H7 (cell line): ENCODE measurements at regions not wholly inside any gene's neighbourhood (a gene's known extent, or its start where the extent isn't known, plus 50 kb on each side); places are given as distances from the start of the nearest gene placed in this dataset.
"Not testable (repeated sequence)": the region's sequence is repeated elsewhere in the genome, so short reads cannot be mapped to it uniquely, and the experiment has no call there.

Experiments used
- DNase-seq: peaks from one replicate; pipeline ENCODE4 v3.0.0; 2012
- H3K27me3 ChIP-seq: 2 replicates; pipeline ENCODE4 v1.6.0; 2011; ENCODE audit warnings: mild to moderate bottlenecking, low read length; ENCODE audit not compliant: control insufficient read depth, insufficient read depth
- H3K36me3 ChIP-seq: replicated peaks from 2 replicates; pipeline ENCODE4 v1.5.1; 2011; ENCODE audit warnings: low read length; ENCODE audit not compliant: control insufficient read depth, insufficient read depth
- H3K4me3 ChIP-seq: 2 replicates; pipeline ENCODE4 v1.5.1; 2011; ENCODE audit warnings: low read depth, mild to moderate bottlenecking, control low read depth, low read length, moderate library complexity; ENCODE audit not compliant: insufficient read depth

GRCh38 chr7:112994656-112995055 lies 92.0 kb downstream of the GPR85 start:
- Histone ChIP-seq H3K36me3 (no peaks in the 10 kb centered on the region), H3K27me3 (no peaks in the 10 kb centered on the region), H3K4me3 (no peak overlapping the region)
- no peak for DNase-seq

- Histone ChIP-seq H3K36me3 (no peaks in the 10 kb centered on the region), H3K27me3 (no peaks in the 10 kb centered on the region), H3K4me3 (no peak overlapping the region)
- DNase-seq: no peak
Observed at GRCh38 chr7:112990624-112991023, 96.0 kb downstream of the GPR85 start.

GRCh38 chr7:112989531-112989930 lies 97.1 kb downstream of the GPR85 start:
- H3K4me3 ChIP-seq: no peak overlapping the region
- H3K27me3 ChIP-seq: no peaks in the 10 kb centered on the region
- DNase-seq: no peak

GRCh38 chr7:112987171-112987570 lies 99.5 kb downstream of the GPR85 start:
- DNase-seq: no peak
- Histone ChIP-seq H3K36me3 (no peaks in the 10 kb centered on the region), H3K4me3 (no peak overlapping the region), H3K27me3 (no peaks in the 10 kb centered on the region)

More at GRCh38 chr7:112989531-112989930, 97.1 kb downstream of the GPR85 start:
- H3K36me3 ChIP-seq: no peaks in the 10 kb centered on the region

GRCh38 chr7:112986256-112987031 lies 100.2 kb downstream of the GPR85 start:
- H3K4me3 ChIP-seq: no peak overlapping the region
- DNase-seq: no peak
- no peaks in the 10 kb centered on the region for H3K27me3 ChIP-seq
- H3K36me3 ChIP-seq: no peaks in the 10 kb centered on the region

DNA sequence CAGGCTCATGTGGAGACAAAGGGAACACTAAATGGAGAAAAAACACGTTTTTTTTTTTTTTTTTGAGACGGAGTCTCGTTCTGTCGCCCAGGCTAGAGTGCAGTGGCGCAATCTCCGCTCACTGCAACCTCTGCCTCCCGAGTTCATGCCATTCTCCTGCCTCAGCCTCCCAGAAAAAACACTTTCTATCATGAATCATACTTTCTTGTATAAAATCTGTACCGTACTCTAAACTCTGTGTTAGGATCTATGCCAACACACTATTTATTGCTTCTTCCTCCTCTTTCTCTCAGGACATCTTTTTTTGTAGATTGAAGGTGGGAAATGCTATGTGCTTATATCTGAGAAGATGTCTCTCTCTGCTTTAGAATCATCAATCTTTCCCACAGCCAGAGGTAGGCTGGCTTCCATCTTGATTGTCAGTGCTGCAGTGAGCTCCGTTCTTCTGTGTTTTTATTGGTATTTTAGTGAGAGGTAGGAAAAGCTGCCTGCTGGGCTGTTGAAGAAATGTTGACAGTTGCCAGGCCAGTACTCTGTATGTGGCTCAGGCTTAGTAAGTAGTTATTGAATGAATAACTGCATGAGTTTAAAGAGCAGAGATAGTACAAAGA lies 101.1 kb downstream of the GPR85 start:
- H3K4me3 ChIP-seq: no peak overlapping the region
- H3K27me3 ChIP-seq: no peaks in the 10 kb centered on the region
- no peaks in the 10 kb centered on the region for H3K36me3 ChIP-seq
- no peak for DNase-seq

GRCh38 chr7:112982441-112983063 lies 104.1 kb downstream of the GPR85 start:
- H3K27me3 ChIP-seq: no peaks in the 10 kb centered on the region
- no peaks in the 10 kb centered on the region for H3K36me3 ChIP-seq
- H3K4me3 ChIP-seq: no peak overlapping the region
- DNase-seq: no peak

DNA sequence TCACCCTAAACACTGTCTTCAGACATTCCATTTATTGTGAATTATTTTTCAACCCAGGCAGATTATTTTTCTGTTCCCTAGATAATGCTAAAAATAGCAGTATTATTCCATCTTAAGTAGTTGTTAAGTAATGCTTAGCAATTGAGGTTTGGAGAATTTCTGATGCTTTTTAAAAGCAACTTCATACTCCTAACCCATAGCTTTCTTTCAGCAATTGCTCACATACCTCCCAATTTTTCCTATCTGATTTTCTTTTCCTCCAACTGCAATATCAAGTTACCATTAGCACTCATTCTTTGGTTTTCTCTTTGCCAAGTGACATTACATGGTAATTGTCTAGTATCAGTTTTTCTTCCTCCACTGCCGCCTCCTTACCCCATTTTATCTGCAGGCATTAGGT lies 104.7 kb downstream of the GPR85 start:
- no peaks in the 10 kb centered on the region for H3K27me3 ChIP-seq
- no peak for DNase-seq
- no peak overlapping the region for H3K4me3 ChIP-seq
- H3K36me3 ChIP-seq: no peaks in the 10 kb centered on the region

DNA sequence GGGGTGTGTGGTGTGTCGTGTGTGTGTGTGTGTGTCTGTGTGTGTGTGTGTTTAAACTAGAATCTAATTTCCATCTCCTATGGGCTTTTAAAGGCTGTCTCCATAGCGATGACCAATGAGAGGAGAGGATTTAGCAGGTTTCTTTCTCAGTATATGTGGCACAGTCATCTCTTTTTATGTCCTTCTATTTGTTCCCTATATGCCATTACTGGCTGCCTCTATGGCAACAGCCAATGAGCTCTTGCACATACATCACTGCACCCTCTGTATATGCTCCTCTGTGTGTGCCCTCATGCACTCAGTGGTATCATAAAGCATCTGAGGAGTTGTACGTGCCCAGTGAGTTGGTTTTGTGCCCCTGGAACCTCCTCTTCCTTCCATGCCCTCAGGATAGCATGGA lies 107.6 kb downstream of the GPR85 start:
- not testable (repeated sequence) for H3K4me3 ChIP-seq, H3K36me3 ChIP-seq, DNase-seq, H3K27me3 ChIP-seq

DNA sequence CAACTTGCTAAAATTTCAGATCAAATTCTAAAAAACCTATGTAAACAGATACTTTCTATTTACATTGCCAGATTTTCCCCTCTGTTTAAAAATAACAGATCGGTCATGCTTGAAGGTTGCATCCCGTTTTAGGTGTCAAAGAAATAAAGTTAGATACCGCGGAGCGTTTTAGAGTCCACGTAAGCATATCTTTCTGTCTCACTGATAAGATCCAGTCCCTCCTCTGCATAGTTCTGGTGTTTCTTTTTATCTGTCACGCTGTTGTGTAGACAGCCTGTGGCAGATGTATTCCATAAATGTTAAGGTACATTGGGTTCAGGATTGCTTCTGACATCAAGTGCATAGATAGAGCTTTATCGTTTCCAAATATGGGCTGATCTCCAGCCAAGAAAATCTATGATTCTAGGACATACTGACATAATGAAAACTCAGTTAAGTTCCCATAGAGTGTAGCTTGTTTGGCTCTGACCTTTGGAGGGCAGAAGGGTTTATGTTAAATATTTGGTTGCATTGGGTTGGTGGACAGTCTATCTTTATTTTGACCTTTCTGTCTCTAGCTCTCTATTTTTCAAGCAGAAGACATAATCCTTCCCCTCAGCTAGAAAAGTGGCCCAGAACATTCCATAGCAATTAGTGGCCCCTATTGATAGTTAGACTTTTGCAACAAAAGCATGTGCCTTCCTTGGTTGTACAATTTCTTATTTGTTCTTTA lies 109.2 kb downstream of the GPR85 start:
- H3K4me3 ChIP-seq, H3K36me3 ChIP-seq, H3K27me3 ChIP-seq, DNase-seq: not testable (repeated sequence)

DNA sequence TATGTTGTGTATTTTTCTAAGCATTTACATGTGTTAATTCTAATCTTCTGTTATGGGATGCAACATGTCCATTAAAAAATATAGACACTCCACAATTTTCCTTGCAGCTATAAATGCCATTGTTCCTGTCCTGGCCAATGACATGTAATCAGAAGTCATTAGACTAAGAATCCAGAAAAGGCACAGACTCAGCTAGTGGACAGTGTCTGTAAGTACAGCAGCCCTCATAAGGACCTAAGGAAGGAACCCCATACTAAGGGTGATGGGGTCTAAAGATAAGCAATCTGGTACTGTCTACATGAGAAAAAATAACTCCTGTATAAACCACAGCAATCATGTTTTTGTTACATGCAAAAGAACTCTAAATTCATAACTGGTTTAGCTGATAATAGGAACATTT lies 115.9 kb downstream of the GPR85 start:
- Histone ChIP-seq H3K27me3 (no peaks in the 10 kb centered on the region), H3K4me3 (no peak overlapping the region), H3K36me3 (no peaks in the 10 kb centered on the region)
- DNase-seq: no peak

DNA sequence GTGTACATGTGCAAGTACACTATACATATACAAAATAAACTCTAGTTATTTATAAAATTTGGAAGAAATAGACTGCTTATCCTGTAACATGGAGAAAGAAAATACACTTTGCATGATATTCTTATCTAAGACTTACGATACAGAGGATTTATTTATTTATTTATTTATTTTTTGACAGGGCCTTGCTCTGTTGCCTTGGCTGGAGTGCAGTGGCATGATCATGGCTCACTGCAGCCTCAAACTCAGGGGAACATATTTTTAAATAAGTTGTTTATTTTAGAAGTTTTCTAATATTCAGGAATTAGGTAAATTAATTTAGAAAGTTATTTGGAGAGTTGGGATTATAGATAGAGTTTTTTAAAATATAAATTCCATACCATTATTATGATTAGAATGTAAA lies 116.7 kb downstream of the GPR85 start:
- Histone ChIP-seq H3K4me3 (no peak overlapping the region), H3K27me3 (no peaks in the 10 kb centered on the region), H3K36me3 (no peaks in the 10 kb centered on the region)
- no peak for DNase-seq

- no peak for DNase-seq
- no peaks in the 10 kb centered on the region for H3K36me3 ChIP-seq
- no peaks in the 10 kb centered on the region for H3K27me3 ChIP-seq
- no peak overlapping the region for H3K4me3 ChIP-seq
Observed at GRCh38 chr7:112965506-112965905, 121.1 kb downstream of the GPR85 start.

DNA sequence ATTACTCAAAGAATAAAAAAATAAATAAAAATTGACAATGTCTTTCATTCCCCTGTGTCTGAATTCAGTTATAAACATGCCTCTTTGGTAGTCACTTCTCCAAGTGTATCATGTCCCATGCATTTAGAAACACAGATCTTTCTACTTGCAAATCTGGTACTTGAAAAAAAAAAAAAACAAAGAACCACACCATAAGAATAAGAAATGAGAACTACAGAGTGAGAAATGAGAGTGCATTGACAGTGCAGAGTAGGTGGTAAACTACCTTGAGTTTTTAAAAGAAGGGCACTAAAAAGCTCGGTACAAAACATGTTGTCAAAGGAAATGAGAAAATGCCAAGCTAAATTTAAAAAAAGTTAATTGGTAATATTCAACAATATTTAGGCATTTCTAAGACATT lies 123.0 kb downstream of the GPR85 start:
- H3K4me3 ChIP-seq: no peak overlapping the region
- H3K36me3 ChIP-seq: no peaks in the 10 kb centered on the region
- no peak for DNase-seq
- no peaks in the 10 kb centered on the region for H3K27me3 ChIP-seq

DNA sequence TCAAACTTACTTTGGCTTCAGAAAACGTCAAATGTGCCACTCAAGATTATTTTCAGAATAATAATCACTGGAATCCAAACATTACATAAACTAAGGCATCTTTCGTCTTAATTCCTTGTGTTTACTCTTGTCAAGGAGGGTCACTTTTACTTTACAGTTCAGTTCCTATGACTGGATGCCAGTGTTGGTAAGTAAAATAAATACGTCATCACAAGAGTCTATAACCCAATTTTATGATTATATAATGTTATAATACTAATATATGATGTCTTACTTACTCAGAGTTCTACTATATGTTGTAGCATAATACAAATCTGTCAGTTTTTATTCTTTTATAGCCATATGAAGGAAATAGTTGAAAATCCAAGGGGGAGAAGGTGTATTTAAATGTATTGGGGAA lies 123.8 kb downstream of the GPR85 start:
- H3K36me3 ChIP-seq: no peaks in the 10 kb centered on the region
- no peak for DNase-seq
- H3K27me3 ChIP-seq: no peaks in the 10 kb centered on the region
- no peak overlapping the region for H3K4me3 ChIP-seq
